Choroid plexus epithelial cell (primary cell): ENCODE measurements at regions not wholly inside any gene's neighbourhood (a gene's known extent, or its start where the extent isn't known, plus 50 kb on each side); places are given as distances from the start of the nearest gene placed in this dataset.

Experiments used
- DNase-seq: peaks from one replicate; pipeline ENCODE4 v3.0.0-alpha.2; 2010; ENCODE audit warnings: low read depth
- H3K4me3 ChIP-seq: 2 replicates; pipeline ENCODE4 v1.5.1; 2011; ENCODE audit warnings: low read depth, mild to moderate bottlenecking, control low read depth, low read length, moderate library complexity
- CTCF ChIP-seq: conservative IDR thresholded peaks from 2 replicates; pipeline ENCODE4 v1.5.1; 2011; ENCODE audit warnings: low read depth, mild to moderate bottlenecking, control low read depth, inconsistent platforms, low read length, moderate library complexity

DNA sequence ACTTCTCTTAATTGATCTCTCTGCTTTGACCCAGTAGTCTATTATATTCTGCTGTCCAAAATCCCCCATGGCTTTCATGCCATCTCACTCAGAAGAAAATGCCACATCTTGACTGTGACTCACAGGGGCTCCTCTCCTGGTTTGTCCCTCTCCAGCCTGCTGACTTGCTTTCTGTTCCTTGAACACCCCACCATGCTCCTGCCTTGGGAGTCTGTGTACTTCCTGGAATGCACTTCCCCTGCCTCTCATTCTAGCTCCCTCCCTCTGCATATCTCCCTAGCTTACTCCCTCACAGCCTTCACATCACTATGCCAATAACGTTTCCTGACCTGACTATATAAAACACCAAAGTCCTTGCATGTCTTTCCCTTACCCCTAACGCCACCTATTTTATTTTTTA lies 167.2 kb downstream of the TRIB2 start:
- H3K4me3 ChIP-seq: no peak overlapping the region
- TF ChIP-seq CTCF: no peak
- peak; percentile 30 for DNase-seq

GRCh38 chr2:12884713-12885282 lies 168.1 kb downstream of the TRIB2 start:
- DNase-seq: peak; percentile 60
- TF ChIP-seq CTCF: no peak
- no peak overlapping the region for H3K4me3 ChIP-seq

GRCh38 chr2:12890066-12890465 lies 173.3 kb downstream of the TRIB2 start:
- TF ChIP-seq CTCF: no peak
- no peak for DNase-seq
- no peak overlapping the region for H3K4me3 ChIP-seq

GRCh38 chr2:12890481-12890991 lies 173.8 kb downstream of the TRIB2 start:
- no peak overlapping the region for H3K4me3 ChIP-seq
- no peak for DNase-seq
- TF ChIP-seq CTCF: no peak

GRCh38 chr2:12895017-12895416 lies 178.3 kb downstream of the TRIB2 start:
- DNase-seq: no peak
- no peak overlapping the region for H3K4me3 ChIP-seq
- TF ChIP-seq CTCF: no peak

DNA sequence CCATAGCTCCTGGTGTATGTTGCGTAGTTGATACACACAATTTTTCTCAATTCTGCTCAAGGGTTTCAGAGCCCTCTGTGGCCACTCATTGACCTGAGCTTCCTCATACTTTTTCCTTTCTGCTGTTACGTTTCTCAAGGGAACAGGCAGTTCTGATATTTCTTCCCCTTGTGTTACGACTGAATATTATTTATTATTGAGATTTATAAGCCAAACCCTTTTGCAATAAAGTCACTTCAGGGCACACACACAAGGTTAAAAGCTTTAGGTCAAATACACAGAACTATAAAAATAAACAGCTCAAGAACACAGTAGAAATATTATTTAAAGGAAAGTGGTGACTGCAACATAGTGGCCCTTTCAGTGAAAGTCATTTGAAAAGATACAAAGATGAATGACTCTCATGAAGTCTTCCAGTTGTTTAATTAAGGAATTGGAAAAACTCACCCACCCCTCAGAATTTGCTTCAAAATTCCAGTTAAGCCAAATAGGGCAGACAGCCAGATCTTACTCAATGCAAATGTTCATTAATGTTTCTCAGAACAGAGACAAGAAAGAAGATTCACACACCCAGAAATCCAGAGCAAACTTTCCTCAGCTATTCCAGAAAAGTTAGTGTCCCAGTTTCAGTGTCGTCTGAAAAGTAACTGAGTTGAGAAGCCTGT lies 179.7 kb downstream of the TRIB2 start:
- no peak for TF ChIP-seq CTCF
- H3K4me3 ChIP-seq: no peak overlapping the region
- DNase-seq: peak; percentile 52

- no peak overlapping the region for H3K4me3 ChIP-seq
- peak; percentile 15 for DNase-seq
- TF ChIP-seq CTCF: no peak
Measured at GRCh38 chr2:12897181-12897580, 180.4 kb downstream of the TRIB2 start.
